Parathyroid adenoma (tissue), 2 donors: ENCODE measurements at regions not wholly inside any gene's neighbourhood (a gene's known extent, or its start where the extent isn't known, plus 50 kb on each side); places are given as distances from the start of the nearest gene placed in this dataset.

Experiments
- H2AFZ ChIP-seq: fragments of 300-600 bp; sonication (generic); one replicate; pipeline ENCODE4 v1.7.0; 2017; ENCODE audit warnings: antibody characterized with exemption, mild to moderate bottlenecking
- H3K27ac ChIP-seq: fragments of 300-600 bp; sonication (generic); one replicate; pipeline ENCODE4 v1.7.0; 2017
- H3K27me3 ChIP-seq: fragments of 300-600 bp; sonication (generic); one replicate; pipeline ENCODE4 v1.7.0; 2017; ENCODE audit warnings: low read length; ENCODE audit not compliant: control insufficient read depth, insufficient read depth
- H3K36me3 ChIP-seq: fragments of 300-600 bp; sonication (generic); one replicate; pipeline ENCODE4 v1.7.0; 2017; ENCODE audit warnings: low read length; ENCODE audit not compliant: control insufficient read depth, insufficient read depth
- H3K4me1 ChIP-seq: fragments of 300-600 bp; sonication (generic); one replicate; pipeline ENCODE4 v1.7.0; 2017; ENCODE audit warnings: control low read depth
- H3K4me2 ChIP-seq: fragments of 300-600 bp; sonication (generic); one replicate; pipeline ENCODE4 v1.7.0; 2017; ENCODE audit warnings: low read length
- H3K4me3 ChIP-seq: fragments of 300-600 bp; sonication (generic); one replicate; pipeline ENCODE4 v1.7.0; 2017; ENCODE audit warnings: low read depth, low read length
- H3K79me2 ChIP-seq: fragments of 300-600 bp; sonication (generic); one replicate; pipeline ENCODE4 v1.7.0; 2017; ENCODE audit warnings: control low read depth
- H3K9ac ChIP-seq: fragments of 300-600 bp; sonication (generic); one replicate; pipeline ENCODE4 v1.7.0; 2017; ENCODE audit warnings: mild to moderate bottlenecking
- H3K9me3 ChIP-seq: fragments of 300-600 bp; sonication (generic); one replicate; pipeline ENCODE4 v1.7.0; 2017; ENCODE audit warnings: low read length; ENCODE audit not compliant: control insufficient read depth
- CTCF ChIP-seq: fragments of 300-600 bp; sonication (generic); IDR thresholded peaks from one replicate; pipeline ENCODE4 v1.7.0; 2017; ENCODE audit warnings: antibody characterized with exemption, mild to moderate bottlenecking
- donor health status: primary hyperparathyroidism.

GRCh38 chr5:96563816-96564215 is 98.4 kb upstream of the CAST start:
- H3K4me1 ChIP-seq: no peaks in the 10 kb centered on the region
- H2AFZ ChIP-seq: no peak overlapping the region
- H3K27ac ChIP-seq: no peak overlapping the region
- TF ChIP-seq CTCF: no peak
- H3K36me3 ChIP-seq: no peaks in the 10 kb centered on the region
- H3K9me3 ChIP-seq: no peaks in the 10 kb centered on the region
- no peaks in the 10 kb centered on the region for H3K27me3 ChIP-seq
- no peaks in the 10 kb centered on the region for H3K79me2 ChIP-seq
- H3K9ac ChIP-seq: no peak overlapping the region
- H3K4me3 ChIP-seq: no peak overlapping the region
- H3K4me2 ChIP-seq: no peak overlapping the region

GRCh38 chr5:96565582-96566265 is 96.5 kb upstream of the CAST start:
- Histone ChIP-seq H3K4me3 (no peak overlapping the region), H3K4me1 (no peaks in the 10 kb centered on the region), H3K79me2 (no peaks in the 10 kb centered on the region), H3K27me3 (no peaks in the 10 kb centered on the region), H2AFZ (no peak overlapping the region), H3K36me3 (no peaks in the 10 kb centered on the region), H3K9ac (no peak overlapping the region), H3K9me3 (no peaks in the 10 kb centered on the region), H3K4me2 (no peak overlapping the region), H3K27ac (no peak overlapping the region)
- TF ChIP-seq CTCF: no peak

GRCh38 chr5:96566833-96567587 is 95.2 kb upstream of the CAST start:
- no peaks in the 10 kb centered on the region for H3K79me2 ChIP-seq
- H3K9ac ChIP-seq: no peak overlapping the region
- H3K4me3 ChIP-seq: no peak overlapping the region
- H3K4me2 ChIP-seq: no peak overlapping the region
- no peak for TF ChIP-seq CTCF
- no peak overlapping the region for H2AFZ ChIP-seq
- H3K4me1 ChIP-seq: no peaks in the 10 kb centered on the region
- no peaks in the 10 kb centered on the region for H3K27me3 ChIP-seq
- no peaks in the 10 kb centered on the region for H3K36me3 ChIP-seq
- no peaks in the 10 kb centered on the region for H3K9me3 ChIP-seq
- H3K27ac ChIP-seq: no peak overlapping the region

- no peak overlapping the region for H3K27ac ChIP-seq
- H3K4me2 ChIP-seq: no peak overlapping the region
- H2AFZ ChIP-seq: no peak overlapping the region
- H3K79me2 ChIP-seq: no peaks in the 10 kb centered on the region
- H3K4me1 ChIP-seq: no peaks in the 10 kb centered on the region
- H3K9me3 ChIP-seq: no peaks in the 10 kb centered on the region
- H3K36me3 ChIP-seq: no peaks in the 10 kb centered on the region
- no peak for TF ChIP-seq CTCF
- no peaks in the 10 kb centered on the region for H3K27me3 ChIP-seq
- H3K4me3 ChIP-seq: no peak overlapping the region
- H3K9ac ChIP-seq: no peak overlapping the region
Measured at GRCh38 chr5:96569332-96569731, 92.8 kb upstream of the CAST start.
